MM.1S (cell line): ENCODE measurements at regions not wholly inside any gene's neighbourhood (a gene's known extent, or its start where the extent isn't known, plus 50 kb on each side); places are given as distances from the start of the nearest gene placed in this dataset.

ENCODE experiments used
- DNase-seq: peaks from one replicate; pipeline ENCODE4 v3.0.0-alpha.2; 2015
- H2AFZ ChIP-seq: fragments of 300-600 bp; sonication (generic); 2 replicates; pipeline ENCODE4 v1.6.0; 2016; ENCODE audit warnings: antibody characterized with exemption, low read length
- H3F3A ChIP-seq: fragments of 300-600 bp; sonication (generic); 2 replicates; pipeline ENCODE4 v1.6.1; 2016; ENCODE audit warnings: mild to moderate bottlenecking, antibody characterized with exemption, low read length, moderate library complexity, mixed read lengths; ENCODE audit not compliant: insufficient read depth
- H3K27ac ChIP-seq: fragments of 300-600 bp; sonication (generic); 2 replicates; pipeline ENCODE4 v1.5.1; 2016; ENCODE audit warnings: mild to moderate bottlenecking, low read length
- H3K27me3 ChIP-seq: fragments of 300-600 bp; sonication (generic); replicated peaks from 2 replicates; pipeline ENCODE4 v1.6.0; 2016; ENCODE audit warnings: low read length; ENCODE audit not compliant: insufficient read depth
- H3K36me3 ChIP-seq: fragments of 300-600 bp; sonication (generic); replicated peaks from 2 replicates; pipeline ENCODE4 v1.6.1; 2016; ENCODE audit warnings: mild to moderate bottlenecking, low read length, mixed read lengths; ENCODE audit not compliant: insufficient read depth
- H3K4me1 ChIP-seq: fragments of 300-600 bp; sonication (generic); 2 replicates; pipeline ENCODE4 v1.6.1; 2016; ENCODE audit warnings: low read length, mixed read lengths
- H3K4me2 ChIP-seq: fragments of 300-600 bp; sonication (generic); 2 replicates; pipeline ENCODE4 v1.6.0; 2016; ENCODE audit warnings: low read depth, low read length
- H3K4me3 ChIP-seq: fragments of 300-600 bp; sonication (generic); 2 replicates; pipeline ENCODE4 v1.5.1; 2016; ENCODE audit warnings: low read length, mixed read lengths
- H3K79me2 ChIP-seq: fragments of 300-600 bp; sonication (generic); 2 replicates; pipeline ENCODE4 v1.6.1; 2016; ENCODE audit warnings: mixed run types, low read length, mixed read lengths
- H3K9ac ChIP-seq: fragments of 300-600 bp; sonication (generic); 2 replicates; pipeline ENCODE4 v1.6.1; 2016; ENCODE audit warnings: low read length, mixed read lengths
- H3K9me2 ChIP-seq: fragments of 300-600 bp; sonication (generic); replicated peaks from 2 replicates; pipeline ENCODE4 v1.6.1; 2016; ENCODE audit warnings: mild to moderate bottlenecking, low read length, mixed read lengths; ENCODE audit not compliant: insufficient read depth
- H3K9me3 ChIP-seq: fragments of 300-600 bp; sonication (generic); replicated peaks from 2 replicates; pipeline ENCODE4 v1.6.1; 2016; ENCODE audit warnings: mild to moderate bottlenecking, low read length, mixed read lengths; ENCODE audit not compliant: insufficient read depth
- H4K20me1 ChIP-seq: fragments of 300-600 bp; sonication (generic); 2 replicates; pipeline ENCODE4 v1.6.1; 2016; ENCODE audit warnings: mild to moderate bottlenecking, low read length, moderate library complexity, mixed read lengths; ENCODE audit not compliant: insufficient read depth
- CTCF ChIP-seq: fragments of 300-600 bp; sonication (generic); IDR thresholded peaks from 2 replicates; pipeline ENCODE4 v1.5.1; 2016; ENCODE audit warnings: antibody characterized with exemption, low read length, mixed read lengths
- EZH2 ChIP-seq: fragments of 300-600 bp; sonication (generic); optimal IDR thresholded peaks from 2 replicates; pipeline ENCODE3; 2017; ENCODE audit warnings: low read depth, mild to moderate bottlenecking, antibody characterized with exemption, low read length, mixed read lengths
- EZH2phosphoT487 ChIP-seq: fragments of 300-600 bp; sonication (generic); IDR thresholded peaks from 2 replicates; pipeline ENCODE4 v1.6.1; 2018; ENCODE audit warnings: antibody characterized with exemption, low read length

- Histone ChIP-seq H3K4me2 (0 out of 2 replicates have a peak overlapping the region, but pooled peaks have one; percentile 4), H3K27me3 (no peaks in the 10 kb centered on the region), H3K4me3 (no peak overlapping the region), H3K27ac (no peak overlapping the region), H3K9ac (no peak overlapping the region), H3K9me3 (no peaks in the 10 kb centered on the region), H3K79me2 (no peaks in the 10 kb centered on the region), H3K9me2 (no peaks in the 10 kb centered on the region), H3F3A (no peaks in the 10 kb centered on the region), H4K20me1 (no peaks in the 10 kb centered on the region), H3K36me3 (no peaks in the 10 kb centered on the region), H2AFZ (no peak overlapping the region), H3K4me1 (peaks cover 8% of the 10 kb centered on the region; the same call in 1 of the 2 replicates)
- no peak for DNase-seq
- TF ChIP-seq CTCF, result no peak
- TF ChIP-seq EZH2, result no peak
- no peak for TF ChIP-seq EZH2phosphoT487
These were observed 299.4 kb downstream of the PTEN start for GRCh38 chr10:88162852-88163251.

GRCh38 chr10:88163572-88163971 is 300.1 kb downstream of the PTEN start:
- Histone ChIP-seq H3K9me2 (no peaks in the 10 kb centered on the region), H3K27ac (no peak overlapping the region), H3F3A (no peaks in the 10 kb centered on the region), H3K9me3 (no peaks in the 10 kb centered on the region), H3K4me3 (no peak overlapping the region), H3K9ac (no peak overlapping the region), H3K4me1 (peaks cover 8% of the 10 kb centered on the region; the same call in 1 of the 2 replicates), H3K79me2 (no peaks in the 10 kb centered on the region), H3K4me2 (no peak overlapping the region), H2AFZ (no peak overlapping the region), H3K27me3 (no peaks in the 10 kb centered on the region), H3K36me3 (no peaks in the 10 kb centered on the region), H4K20me1 (no peaks in the 10 kb centered on the region)
- DNase-seq, result no peak
- no peak for TF ChIP-seq CTCF
- TF ChIP-seq EZH2phosphoT487, result no peak
- TF ChIP-seq EZH2, result no peak

DNA sequence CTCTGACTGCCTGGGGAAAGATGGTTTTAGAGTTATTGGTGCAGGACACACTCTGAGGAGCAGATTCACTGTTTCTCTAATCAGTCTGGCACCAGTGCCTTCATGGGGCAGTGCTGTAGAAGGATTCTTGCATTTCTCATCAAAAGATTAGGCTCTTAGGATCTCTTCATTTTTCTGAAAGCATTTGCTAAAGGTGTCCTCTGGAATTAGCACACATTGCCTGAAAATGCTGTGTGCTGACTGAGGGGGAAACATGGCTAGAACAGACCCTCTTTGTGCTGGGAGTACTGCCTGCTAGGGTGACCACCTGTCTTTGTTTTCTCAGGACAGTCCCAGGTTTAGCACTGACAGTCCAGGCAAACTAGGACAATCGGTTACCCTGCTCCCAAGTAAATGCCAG is 301.0 kb downstream of the PTEN start:
- Histone ChIP-seq H3F3A (no peaks in the 10 kb centered on the region), H3K27ac (no peak overlapping the region), H3K36me3 (no peaks in the 10 kb centered on the region), H3K4me2 (no peak overlapping the region), H2AFZ (no peak overlapping the region), H3K9me2 (no peaks in the 10 kb centered on the region), H3K4me1 (peaks cover 8% of the 10 kb centered on the region; the same call in 1 of the 2 replicates), H4K20me1 (no peaks in the 10 kb centered on the region), H3K9ac (no peak overlapping the region), H3K79me2 (no peaks in the 10 kb centered on the region), H3K4me3 (no peak overlapping the region), H3K27me3 (no peaks in the 10 kb centered on the region), H3K9me3 (no peaks in the 10 kb centered on the region)
- no peak for TF ChIP-seq EZH2
- TF ChIP-seq EZH2phosphoT487, result no peak
- TF ChIP-seq CTCF, result no peak
- DNase-seq, result no peak
